Osteocyte (in vitro differentiated cells): ENCODE measurements at regions not wholly inside any gene's neighbourhood (a gene's known extent, or its start where the extent isn't known, plus 50 kb on each side); places are given as distances from the start of the nearest gene placed in this dataset.

Experiments used
- DNase-seq: peaks from one replicate; pipeline ENCODE4 v3.0.0; 2021; ENCODE audit warnings: mixed read lengths; ENCODE audit not compliant: unreplicated experiment; ENCODE audit errors: extremely low spot score
- H3K27ac Mint-ChIP-seq: one replicate; pipeline ENCODE4 v1.8.0; 2021; ENCODE audit warnings: mild to moderate bottlenecking, mixed read lengths; ENCODE audit not compliant: unreplicated experiment
- H3K27me3 Mint-ChIP-seq: one replicate; pipeline ENCODE4 v1.8.0; 2021; ENCODE audit warnings: mixed read lengths; ENCODE audit not compliant: unreplicated experiment
- H3K36me3 Mint-ChIP-seq: one replicate; pipeline ENCODE4 v1.8.0; 2021; ENCODE audit warnings: mixed read lengths; ENCODE audit not compliant: unreplicated experiment
- H3K4me1 Mint-ChIP-seq: one replicate; pipeline ENCODE4 v1.8.0; 2021; ENCODE audit warnings: mixed read lengths; ENCODE audit not compliant: unreplicated experiment
- H3K4me3 Mint-ChIP-seq: one replicate; pipeline ENCODE4 v1.8.0; 2021; ENCODE audit warnings: mild to moderate bottlenecking, moderate library complexity, mixed read lengths; ENCODE audit not compliant: unreplicated experiment
- H3K9me3 Mint-ChIP-seq: one replicate; pipeline ENCODE4 v1.8.0; 2021; ENCODE audit warnings: mixed read lengths; ENCODE audit not compliant: unreplicated experiment
- TF ChIP-seq, protein P1 (sequence below): fragments of 200-600 bp; sonication (generic); IDR thresholded peaks from 2 replicates; pipeline ENCODE4 v1.5.0; 2021; ENCODE audit warnings: antibody characterized with exemption, mild to moderate bottlenecking, moderate library complexity

- H3K36me3 Mint-ChIP-seq, result no peaks in the 10 kb centered on the region
- peaks cover 21% of the 10 kb centered on the region for H3K9me3 Mint-ChIP-seq
- no peak overlapping the region for H3K4me3 Mint-ChIP-seq
- TF ChIP-seq, protein P1, sequence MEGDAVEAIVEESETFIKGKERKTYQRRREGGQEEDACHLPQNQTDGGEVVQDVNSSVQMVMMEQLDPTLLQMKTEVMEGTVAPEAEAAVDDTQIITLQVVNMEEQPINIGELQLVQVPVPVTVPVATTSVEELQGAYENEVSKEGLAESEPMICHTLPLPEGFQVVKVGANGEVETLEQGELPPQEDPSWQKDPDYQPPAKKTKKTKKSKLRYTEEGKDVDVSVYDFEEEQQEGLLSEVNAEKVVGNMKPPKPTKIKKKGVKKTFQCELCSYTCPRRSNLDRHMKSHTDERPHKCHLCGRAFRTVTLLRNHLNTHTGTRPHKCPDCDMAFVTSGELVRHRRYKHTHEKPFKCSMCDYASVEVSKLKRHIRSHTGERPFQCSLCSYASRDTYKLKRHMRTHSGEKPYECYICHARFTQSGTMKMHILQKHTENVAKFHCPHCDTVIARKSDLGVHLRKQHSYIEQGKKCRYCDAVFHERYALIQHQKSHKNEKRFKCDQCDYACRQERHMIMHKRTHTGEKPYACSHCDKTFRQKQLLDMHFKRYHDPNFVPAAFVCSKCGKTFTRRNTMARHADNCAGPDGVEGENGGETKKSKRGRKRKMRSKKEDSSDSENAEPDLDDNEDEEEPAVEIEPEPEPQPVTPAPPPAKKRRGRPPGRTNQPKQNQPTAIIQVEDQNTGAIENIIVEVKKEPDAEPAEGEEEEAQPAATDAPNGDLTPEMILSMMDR, result no peak
- H3K27ac Mint-ChIP-seq, result no peak overlapping the region
- H3K4me1 Mint-ChIP-seq, result no peaks in the 10 kb centered on the region
- H3K27me3 Mint-ChIP-seq, result no peaks in the 10 kb centered on the region
- no peak for DNase-seq
Measured at GRCh38 chr10:128418819-128419218, 292.6 kb upstream of the MKI67 start.

DNA sequence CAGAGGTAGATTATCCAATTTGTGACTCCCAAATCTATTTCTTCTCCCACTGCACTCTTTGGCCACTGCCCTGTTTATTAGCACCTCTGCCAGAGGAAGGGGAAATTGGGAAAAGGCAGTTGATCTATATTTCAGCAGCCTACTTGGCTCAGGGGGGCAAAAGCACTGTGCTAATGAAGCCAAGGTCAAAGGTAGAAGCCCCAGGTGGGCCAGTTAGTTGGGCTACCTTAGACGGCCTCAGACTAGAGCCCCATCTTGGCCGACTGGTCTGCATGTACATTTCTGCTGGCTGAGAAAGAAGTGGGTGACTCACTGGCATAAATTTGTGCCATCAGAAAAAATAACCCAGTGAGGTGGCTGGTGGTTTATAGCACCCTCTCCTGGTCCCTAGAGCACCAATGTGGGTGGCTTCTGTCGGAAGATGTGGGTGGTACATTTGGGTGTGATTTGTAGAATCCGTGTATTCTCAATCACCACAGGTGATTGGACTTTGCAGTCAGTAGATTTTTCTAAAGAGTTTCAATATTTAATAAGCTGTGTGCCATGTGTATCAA is 293.3 kb upstream of the MKI67 start:
- Mint-ChIP-seq H3K9me3 (peaks cover 18% of the 10 kb centered on the region), H3K27ac (no peak overlapping the region), H3K4me1 (no peaks in the 10 kb centered on the region), H3K27me3 (no peaks in the 10 kb centered on the region), H3K36me3 (no peaks in the 10 kb centered on the region), H3K4me3 (no peak overlapping the region)
- no peak for DNase-seq
- TF ChIP-seq, protein P1, result no peak

GRCh38 chr10:128420623-128421022 is 294.4 kb upstream of the MKI67 start:
- H3K36me3 Mint-ChIP-seq, result no peaks in the 10 kb centered on the region
- H3K9me3 Mint-ChIP-seq, result peaks cover 24% of the 10 kb centered on the region
- no peaks in the 10 kb centered on the region for H3K4me1 Mint-ChIP-seq
- H3K27ac Mint-ChIP-seq, result no peak overlapping the region
- no peak overlapping the region for H3K4me3 Mint-ChIP-seq
- no peak for DNase-seq
- no peaks in the 10 kb centered on the region for H3K27me3 Mint-ChIP-seq
- TF ChIP-seq, protein P1, result no peak

DNA sequence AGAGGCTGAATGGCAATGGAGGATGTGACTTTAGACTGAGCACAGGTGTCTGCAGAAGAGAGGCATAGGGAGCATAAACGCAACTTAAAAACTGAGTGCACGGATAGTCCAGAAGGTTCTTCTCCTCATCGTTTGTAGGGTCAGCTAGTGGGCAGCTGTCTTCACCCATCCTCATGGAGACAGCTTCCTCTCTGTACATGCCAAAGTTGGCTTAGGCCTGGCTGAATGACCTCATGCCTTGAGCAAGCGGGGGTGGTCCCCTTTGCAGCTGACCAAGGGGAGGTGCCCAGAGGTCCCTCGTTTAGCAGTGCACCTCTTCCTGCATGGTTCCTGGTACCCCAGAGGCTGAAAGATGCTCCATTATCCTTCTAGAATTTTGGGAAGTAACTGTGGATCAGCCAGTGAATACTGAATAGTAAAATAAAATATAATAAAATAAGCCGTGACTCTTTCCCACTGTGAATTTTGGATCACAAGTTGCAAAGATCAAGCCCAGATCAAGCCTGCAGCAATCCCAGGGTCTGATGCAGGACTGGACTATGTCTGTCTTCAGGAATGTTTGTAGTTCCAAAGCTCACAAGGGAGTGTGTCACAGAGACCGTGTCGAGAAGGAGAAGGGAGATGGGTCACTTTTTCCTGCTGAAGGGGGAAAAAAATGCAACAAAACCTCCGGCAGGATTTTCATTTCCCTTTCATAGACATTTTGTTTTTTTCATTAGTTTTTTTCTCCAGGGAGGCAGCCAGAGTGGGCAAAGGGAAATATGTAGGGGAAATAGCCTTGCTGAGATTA is 295.3 kb upstream of the MKI67 start:
- H3K36me3 Mint-ChIP-seq, result no peaks in the 10 kb centered on the region
- no peak overlapping the region for H3K27ac Mint-ChIP-seq
- H3K27me3 Mint-ChIP-seq, result no peaks in the 10 kb centered on the region
- TF ChIP-seq, protein P1, result no peak
- peaks cover 24% of the 10 kb centered on the region for H3K9me3 Mint-ChIP-seq
- DNase-seq, result no peak
- H3K4me3 Mint-ChIP-seq, result no peak overlapping the region
- no peaks in the 10 kb centered on the region for H3K4me1 Mint-ChIP-seq

DNA sequence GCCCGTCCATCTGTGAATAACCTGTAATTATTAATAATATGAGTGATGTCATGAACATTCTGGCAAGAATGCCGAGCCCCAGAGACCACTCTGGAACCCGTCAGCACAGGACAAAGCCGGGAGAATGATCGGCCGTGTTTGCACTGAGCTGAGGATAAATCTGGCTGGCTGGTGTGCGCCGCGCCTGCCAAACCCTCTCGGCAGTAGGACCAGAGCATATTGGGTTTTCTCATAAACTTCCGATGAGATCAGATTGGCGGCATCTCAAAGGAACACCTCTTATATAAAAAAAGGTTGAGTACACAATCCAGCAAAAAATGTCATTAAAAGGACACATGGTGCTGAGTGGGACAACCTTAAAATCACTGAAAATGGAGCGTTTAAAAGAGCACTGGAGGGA is 296.0 kb upstream of the MKI67 start:
- Mint-ChIP-seq H3K4me3 (no peak overlapping the region), H3K4me1 (no peaks in the 10 kb centered on the region), H3K27me3 (no peaks in the 10 kb centered on the region), H3K36me3 (no peaks in the 10 kb centered on the region), H3K9me3 (peaks cover 26% of the 10 kb centered on the region), H3K27ac (no peak overlapping the region)
- TF ChIP-seq, protein P1, result no peak
- no peak for DNase-seq
